Activated CD4-positive, alpha-beta T cell treated with anti-CD3 and anti-CD28 coated beads, Interleukin-2, amount 50 U/mL, for 4 hours (primary cell): ENCODE measurements at regions not wholly inside any gene's neighbourhood (a gene's known extent, or its start where the extent isn't known, plus 50 kb on each side); places are given as distances from the start of the nearest gene placed in this dataset.
"Not testable (repeated sequence)": the region's sequence is repeated elsewhere in the genome, so short reads cannot be mapped to it uniquely, and the experiment has no call there.

Experiments used
- DNase-seq, 2 experiments: peaks; one replicate each; pipeline ENCODE4 v3.0.0-alpha.2; 2020

DNA sequence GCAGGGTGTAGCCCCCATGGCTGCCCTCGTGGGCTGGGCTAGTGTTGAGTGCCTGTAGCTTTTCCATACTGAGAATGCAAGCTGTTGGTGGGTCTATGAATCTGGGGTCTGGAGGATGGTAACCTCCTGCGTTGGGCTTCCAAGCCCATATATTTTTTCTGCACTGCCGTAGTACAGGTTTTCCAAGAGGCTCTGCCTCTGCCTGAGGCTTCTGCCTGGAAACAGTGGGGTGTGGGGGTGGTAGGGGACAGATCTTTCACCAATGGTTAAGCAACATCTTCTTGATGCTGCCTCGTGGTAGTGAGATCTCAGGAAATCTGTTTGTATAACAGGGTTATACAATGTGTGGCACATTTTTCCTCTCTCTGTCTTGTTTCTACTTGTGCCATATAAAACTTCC, 189.0 kb upstream of the ZNF519 start:
- not testable (repeated sequence) for DNase-seq

DNA sequence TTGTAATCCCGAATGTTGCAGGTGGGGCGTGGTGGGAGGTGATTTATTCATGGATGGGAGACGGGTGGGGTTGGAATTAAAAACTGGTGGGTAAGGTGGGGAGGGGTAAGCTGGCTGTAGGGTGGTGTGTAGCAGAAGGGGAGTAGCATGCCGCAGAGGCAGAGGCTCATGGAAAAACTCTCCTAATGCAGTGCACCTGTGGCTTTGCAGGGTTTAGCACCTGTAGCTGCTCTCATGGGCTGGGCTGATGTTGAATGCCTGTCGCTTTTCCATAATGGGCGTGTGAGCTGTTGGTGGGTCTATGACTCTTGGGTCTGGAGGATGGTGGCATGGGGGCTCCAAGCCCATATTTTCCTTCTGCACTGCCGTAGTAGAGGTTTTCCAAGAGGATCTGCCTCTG, 169.0 kb upstream of the ZNF519 start:
- DNase-seq: not testable (repeated sequence)

- not testable (repeated sequence) for DNase-seq
Observed at GRCh38 chr18:14295081-14295480, 162.8 kb upstream of the ZNF519 start.

DNA sequence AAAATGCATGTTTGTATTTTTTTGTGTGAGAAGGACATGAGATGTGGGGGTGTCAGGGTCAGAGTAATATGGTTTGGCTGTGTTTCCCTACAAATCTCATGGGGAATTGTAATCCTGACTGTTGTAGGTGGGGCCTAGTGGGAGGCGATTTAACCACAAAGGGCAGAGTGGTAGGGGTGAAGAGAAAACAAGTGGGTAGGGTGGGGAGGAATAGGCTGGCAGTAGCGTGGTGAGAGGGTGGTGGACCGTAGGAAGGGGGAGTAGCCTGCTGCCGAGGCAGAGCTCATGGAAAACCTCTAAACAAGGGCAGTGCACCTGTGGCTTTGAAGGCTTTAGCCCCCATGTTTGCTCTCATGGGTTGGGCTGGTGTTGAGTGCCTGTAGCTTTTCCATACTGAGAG, 152.8 kb upstream of the ZNF519 start:
- no peak for DNase-seq

DNA sequence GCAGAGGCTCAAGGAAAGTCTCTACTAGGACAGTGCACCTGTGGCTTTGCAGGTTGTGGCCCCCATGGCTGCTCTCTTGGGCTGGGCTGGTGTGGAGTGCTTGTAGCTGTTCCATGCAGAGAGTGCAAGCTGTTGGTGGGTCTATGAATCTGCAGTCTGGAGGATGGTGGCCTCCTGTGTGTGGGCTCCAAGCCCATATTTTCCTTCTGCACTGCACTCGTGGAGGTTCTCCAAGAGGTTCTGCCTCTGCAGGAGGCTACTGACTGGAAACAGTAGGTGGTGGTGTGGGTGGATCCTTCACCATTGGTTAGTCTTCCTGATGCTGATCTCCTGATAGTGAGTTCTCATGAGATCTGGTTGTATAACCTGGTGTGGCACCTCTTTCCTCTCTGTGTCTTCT, 143.2 kb upstream of the ZNF519 start:
- DNase-seq: not testable (repeated sequence)

DNA sequence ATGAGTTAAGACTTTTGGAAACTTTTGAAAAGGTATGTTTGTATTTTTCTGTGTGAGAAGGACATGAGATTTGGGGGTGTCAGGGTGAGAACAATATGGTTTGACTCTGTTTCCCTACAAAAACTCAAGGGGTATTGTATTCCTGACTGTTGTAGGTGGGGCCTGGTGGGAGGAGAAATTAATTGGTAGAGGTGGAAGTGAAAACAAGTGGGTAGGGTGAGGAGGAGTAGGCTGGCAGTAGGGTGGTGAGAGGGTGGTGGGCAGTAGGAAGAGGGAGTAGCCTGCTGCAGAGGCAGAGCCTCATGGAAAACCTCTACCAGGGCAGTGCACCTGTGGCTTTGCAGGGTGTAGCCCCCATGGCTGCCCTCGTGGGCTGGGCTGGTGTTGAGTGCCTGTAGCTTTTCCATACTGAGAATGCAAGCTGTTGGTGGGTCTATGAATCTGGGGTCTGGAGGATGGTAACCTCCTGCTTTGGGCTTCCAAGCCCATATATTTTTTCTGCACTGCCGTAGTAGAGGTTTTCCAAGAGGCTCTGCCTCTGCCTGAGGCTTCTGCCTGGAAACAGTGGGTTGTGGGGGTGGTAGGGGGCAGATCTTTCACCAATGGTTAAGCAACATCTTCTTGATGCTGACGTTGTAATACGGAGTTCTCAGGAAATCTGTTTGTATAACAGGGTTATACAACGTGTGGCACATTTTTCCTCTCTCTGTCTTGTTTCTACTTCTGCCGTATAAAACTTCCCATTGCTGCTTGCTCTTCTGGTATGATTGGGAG, 133.6 kb upstream of the ZNF519 start:
- DNase-seq: not testable (repeated sequence)

- DNase-seq: not testable (repeated sequence)
Observed at GRCh38 chr18:14262786-14263185, 130.6 kb upstream of the ZNF519 start.

- not testable (repeated sequence) for DNase-seq
Observed at GRCh38 chr18:14250084-14250677, 117.9 kb upstream of the ZNF519 start.

GRCh38 chr18:14239224-14239623, 107.0 kb upstream of the ZNF519 start:
- DNase-seq: not testable (repeated sequence)

DNA sequence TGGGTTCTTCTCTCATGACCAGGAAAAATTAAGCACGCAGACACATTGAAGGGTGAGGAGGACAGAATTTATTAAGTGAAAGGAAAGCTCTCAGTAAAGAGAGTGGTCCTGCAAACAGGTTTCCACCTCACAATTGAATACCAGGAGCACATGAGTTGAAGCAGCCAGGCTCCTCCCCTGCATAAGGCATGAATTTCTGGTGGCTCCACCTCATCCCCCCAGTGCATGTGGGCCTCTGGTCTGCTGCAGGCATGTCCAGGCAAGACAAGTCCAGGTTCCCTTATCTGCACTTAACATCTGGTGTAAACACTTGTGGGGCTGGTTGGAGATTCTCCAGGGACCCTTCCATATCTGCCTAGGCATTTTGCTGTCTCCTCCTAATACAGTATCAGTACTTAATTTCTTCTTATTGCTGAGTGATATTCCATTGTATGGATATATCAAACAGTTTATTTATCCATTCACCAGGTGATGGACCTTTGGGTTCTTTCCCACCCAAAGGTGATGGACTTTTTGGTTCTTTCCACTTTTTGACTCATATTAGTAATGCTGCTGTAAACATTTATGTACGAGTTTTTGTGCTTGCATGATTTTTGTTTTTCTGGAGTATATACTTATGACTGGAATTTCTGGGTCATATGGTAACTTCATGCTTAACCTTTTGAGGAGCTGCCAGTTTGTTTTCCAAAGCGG, 104.3 kb upstream of the ZNF519 start:
- DNase-seq: not testable (repeated sequence)

GRCh38 chr18:14225286-14225679, 93.0 kb upstream of the ZNF519 start:
- DNase-seq: not testable (repeated sequence)

DNA sequence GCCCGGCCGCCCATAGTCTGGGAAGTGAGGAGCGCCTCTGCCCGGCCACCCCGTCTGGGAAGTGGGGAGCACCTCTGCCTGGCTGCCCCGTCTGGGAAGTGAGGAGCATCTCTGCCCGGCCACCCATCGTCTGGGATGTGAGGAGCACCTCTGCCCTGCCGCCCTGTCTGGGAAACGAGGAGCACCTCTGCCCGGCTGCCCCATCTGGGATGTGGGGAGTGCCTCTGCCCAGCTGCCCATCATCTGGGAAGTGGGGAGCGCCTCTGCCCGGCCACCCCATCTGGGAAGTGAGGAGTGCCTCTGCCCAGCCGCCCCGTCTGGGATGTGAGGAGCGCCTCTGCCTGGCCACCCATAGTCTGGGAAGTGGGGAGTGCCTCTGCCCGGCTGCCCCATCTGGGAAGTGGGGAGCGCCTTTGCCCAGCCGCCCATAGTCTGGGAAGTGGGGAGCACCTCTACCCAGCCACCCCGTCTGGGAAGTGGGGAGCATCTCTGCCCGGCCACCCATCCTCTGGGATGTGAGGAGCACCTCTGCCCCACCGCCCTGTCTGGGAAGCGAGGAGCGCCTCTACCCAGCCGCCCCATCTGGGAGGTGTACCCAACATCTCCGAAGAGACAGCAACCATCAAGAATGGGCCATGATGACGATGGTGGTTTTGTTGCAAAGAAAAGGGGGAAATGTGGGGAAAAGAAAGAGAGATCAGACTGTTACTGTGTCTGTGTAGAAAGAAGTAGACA, 92.5 kb upstream of the ZNF519 start:
- not testable (repeated sequence) for DNase-seq

- not testable (repeated sequence) for DNase-seq
Observed at GRCh38 chr18:14223919-14224318, 91.7 kb upstream of the ZNF519 start.

DNA sequence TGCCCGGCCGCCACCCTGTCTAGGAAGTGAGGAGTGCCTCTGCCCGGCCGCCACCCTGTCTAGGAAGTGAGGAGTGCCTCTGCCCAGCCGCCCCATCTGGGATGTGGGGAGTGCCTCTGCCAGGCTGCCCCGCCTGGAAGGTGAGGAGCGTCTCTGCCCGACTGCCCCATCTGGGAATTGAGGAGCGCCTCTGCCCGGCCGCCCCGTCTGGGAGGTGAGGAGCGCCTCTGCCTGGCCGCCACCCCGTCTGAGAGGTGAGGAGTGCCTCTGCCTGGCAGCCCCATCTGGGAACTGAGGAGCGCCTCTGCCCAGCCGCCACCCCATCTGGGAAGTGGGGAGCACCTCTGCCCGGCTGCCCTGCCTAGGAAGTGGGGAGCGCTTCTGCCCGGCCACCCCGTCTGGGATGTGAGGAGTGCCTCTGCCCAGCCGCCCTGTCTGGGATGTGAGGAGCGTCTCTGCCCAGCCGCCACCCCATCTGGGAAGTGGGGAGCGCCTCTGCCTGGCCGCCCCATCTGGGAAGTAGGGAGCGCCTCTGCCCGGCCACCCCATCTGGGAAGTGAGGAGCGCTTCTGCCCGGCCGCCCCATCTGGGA, 91.1 kb upstream of the ZNF519 start:
- DNase-seq: not testable (repeated sequence)

- DNase-seq: not testable (repeated sequence)
Observed at GRCh38 chr18:14222354-14223221, 90.4 kb upstream of the ZNF519 start.

DNA sequence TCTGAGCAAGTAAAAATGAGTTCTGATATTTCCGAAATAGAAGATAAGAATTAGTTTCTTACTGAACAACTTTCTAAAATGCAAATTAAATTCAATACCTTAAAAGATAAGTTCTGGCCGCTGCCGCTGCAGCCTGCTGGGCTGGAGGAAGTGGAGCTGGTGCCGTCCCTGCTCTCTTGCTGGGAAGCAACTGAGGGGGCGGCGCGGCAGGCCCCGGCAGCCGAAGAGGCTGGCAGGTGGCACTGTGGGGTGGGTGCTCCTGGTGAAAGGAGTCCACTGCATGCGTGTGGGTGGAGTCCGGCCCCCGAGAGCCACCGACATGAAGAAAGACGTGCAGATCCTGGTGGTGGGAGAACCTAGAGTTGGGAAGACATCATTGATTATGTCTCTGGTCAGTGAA, 89.5 kb upstream of the ZNF519 start:
- DNase-seq: no peak

- DNase-seq: not testable (repeated sequence)
Observed at GRCh38 chr18:14215952-14216351, 83.7 kb upstream of the ZNF519 start.

DNA sequence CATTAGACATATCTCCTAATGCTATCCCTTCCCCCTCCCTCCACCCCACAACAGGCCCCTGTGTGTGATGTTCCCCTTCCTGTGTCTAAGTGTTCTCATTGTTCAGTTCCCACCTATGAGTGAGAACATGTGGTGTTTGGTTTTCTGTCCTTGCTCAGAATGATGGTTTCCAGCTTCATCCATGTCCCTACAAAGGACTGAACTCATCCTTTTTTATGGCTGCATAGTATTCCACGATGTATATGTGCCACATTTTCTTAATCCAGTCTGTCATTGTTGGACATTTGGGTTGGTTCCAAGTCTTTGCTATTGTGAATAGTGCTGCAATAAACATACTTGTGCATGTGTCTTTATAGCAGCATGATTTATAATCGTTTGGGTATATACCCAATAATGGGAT, 71.2 kb upstream of the ZNF519 start:
- DNase-seq: not testable (repeated sequence)

- not testable (repeated sequence) for DNase-seq
Observed at GRCh38 chr18:14190776-14191442, 58.7 kb upstream of the ZNF519 start.

GRCh38 chr18:14189858-14190257, 57.6 kb upstream of the ZNF519 start:
- DNase-seq: no peak
